Tibial artery (tissue), 4 donors: ENCODE measurements at regions not wholly inside any gene's neighbourhood (a gene's known extent, or its start where the extent isn't known, plus 50 kb on each side); places are given as distances from the start of the nearest gene placed in this dataset.

Source experiments
- DNase-seq, 2 donors: peaks; one replicate each; pipeline ENCODE4 v3.0.0-alpha.2; 2019
- H3K27ac ChIP-seq, 2 donors: fragments of 200-600 bp; sonication (generic) in 1 of 2; 1 replicate in 1 of 2; 2 replicates in 1 of 2; pipeline ENCODE4 v1.5.1; 2018 to 2019; ENCODE audit warnings: mild to moderate bottlenecking in 1 of 2
- H3K27me3 ChIP-seq, 2 donors: fragments of 200-600 bp; sonication (generic) in 1 of 2; one replicate each; pipeline versions ENCODE4 v1.5.1 to v1.6.0; 2016 to 2019
- H3K36me3 ChIP-seq, 3 donors: fragments of 200-600 bp; sonication (generic) in 2 of 3; one replicate each; pipeline ENCODE4 v1.5.1; 2016 to 2019; ENCODE audit warnings: mild to moderate bottlenecking in 2 of 3
- H3K4me1 ChIP-seq, 4 donors: fragments of 200-600 bp; sonication (generic) in 2 of 4; 1 replicate in 3 of 4; 2 replicates in 1 of 4; pipeline ENCODE4 v1.5.1; 2016 to 2019
- H3K4me3 ChIP-seq, 2 donors: fragments of 200-600 bp; sonication (generic) in 1 of 2; 1 replicate in 1 of 2; 2 replicates in 1 of 2; pipeline ENCODE4 v1.5.1; 2018 to 2019; ENCODE audit warnings: mild to moderate bottlenecking in 2 of 2
- H3K9me3 ChIP-seq, 3 donors: fragments of 200-600 bp; sonication (generic) in 1 of 3; one replicate each; pipeline ENCODE4 v1.5.1; 2016 to 2019
- intact Hi-C: fragments of 100-400 bp; cut with DNase I; formaldehyde crosslinking; loops from one replicate; pipeline ENCODE4 v1.15.0; 2023; ENCODE audit warnings: low total_unique reads
- TF ChIP-seq, protein P1 (sequence below), 2 experiments: fragments of 200-600 bp in 1 of 2; fragments of 450-650 bp in 1 of 2; IDR thresholded peaks; one replicate each; pipeline ENCODE4 v1.5.1; 2017 to 2019; ENCODE audit warnings: antibody characterized with exemption in 2 of 2, mild to moderate bottlenecking in 1 of 2, moderate library complexity in 1 of 2

DNA sequence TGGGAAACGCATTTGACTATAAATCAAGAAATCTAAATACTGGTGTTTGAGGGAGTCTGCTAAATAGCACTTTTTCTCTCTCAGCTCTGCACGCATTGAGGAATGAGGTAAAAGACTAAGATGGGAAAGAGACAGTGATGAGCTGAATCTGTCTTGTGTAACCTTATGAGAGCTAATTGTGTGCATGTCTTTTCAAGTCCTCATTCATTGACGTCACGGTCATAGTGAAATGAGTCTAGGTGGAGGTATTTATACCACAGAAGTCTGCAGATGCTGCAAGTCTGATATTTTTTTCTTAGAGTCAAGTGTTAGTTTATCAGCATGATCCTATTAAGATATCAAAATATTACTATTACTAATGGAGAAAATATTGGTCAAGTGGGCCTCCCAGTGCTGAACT is 361.5 kb upstream of the HS3ST1 start:
- no peaks in the 10 kb centered on the region for H3K36me3 ChIP-seq
- no peaks in the 10 kb centered on the region for H3K27me3 ChIP-seq
- TF ChIP-seq, protein P1, sequence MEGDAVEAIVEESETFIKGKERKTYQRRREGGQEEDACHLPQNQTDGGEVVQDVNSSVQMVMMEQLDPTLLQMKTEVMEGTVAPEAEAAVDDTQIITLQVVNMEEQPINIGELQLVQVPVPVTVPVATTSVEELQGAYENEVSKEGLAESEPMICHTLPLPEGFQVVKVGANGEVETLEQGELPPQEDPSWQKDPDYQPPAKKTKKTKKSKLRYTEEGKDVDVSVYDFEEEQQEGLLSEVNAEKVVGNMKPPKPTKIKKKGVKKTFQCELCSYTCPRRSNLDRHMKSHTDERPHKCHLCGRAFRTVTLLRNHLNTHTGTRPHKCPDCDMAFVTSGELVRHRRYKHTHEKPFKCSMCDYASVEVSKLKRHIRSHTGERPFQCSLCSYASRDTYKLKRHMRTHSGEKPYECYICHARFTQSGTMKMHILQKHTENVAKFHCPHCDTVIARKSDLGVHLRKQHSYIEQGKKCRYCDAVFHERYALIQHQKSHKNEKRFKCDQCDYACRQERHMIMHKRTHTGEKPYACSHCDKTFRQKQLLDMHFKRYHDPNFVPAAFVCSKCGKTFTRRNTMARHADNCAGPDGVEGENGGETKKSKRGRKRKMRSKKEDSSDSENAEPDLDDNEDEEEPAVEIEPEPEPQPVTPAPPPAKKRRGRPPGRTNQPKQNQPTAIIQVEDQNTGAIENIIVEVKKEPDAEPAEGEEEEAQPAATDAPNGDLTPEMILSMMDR (IDR thresholded peaks at IDR 0.05), result no peak
- no peak for DNase-seq
- intact Hi-C loops, result no loop called here
- no peak overlapping the region for H3K4me3 ChIP-seq
- no peak overlapping the region for H3K27ac ChIP-seq
- H3K4me1 ChIP-seq, result no peaks in the 10 kb centered on the region
- H3K9me3 ChIP-seq, result no peaks in the 10 kb centered on the region

DNA sequence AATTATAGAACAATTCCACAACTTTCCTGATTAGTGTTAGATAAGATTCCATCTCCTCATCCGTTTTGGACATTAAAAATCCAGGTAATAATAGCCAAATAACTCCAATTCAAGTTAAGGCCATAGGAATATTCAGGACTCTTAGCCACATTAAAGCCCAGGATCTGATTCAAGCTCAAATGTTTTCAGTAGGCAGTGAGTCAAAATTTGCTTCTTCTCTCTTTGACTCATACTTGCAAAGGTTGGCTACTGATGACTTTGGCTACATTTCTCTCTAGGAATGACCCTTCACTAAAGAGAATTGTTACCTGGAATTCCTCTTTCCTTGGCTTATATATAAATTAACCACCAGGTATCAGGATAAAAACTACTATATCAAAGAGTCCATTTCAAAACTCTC is 354.9 kb upstream of the HS3ST1 start:
- H3K4me1 ChIP-seq, result no peaks in the 10 kb centered on the region
- no peaks in the 10 kb centered on the region for H3K9me3 ChIP-seq
- intact Hi-C loops, result no loop called here
- no peak for DNase-seq
- H3K36me3 ChIP-seq, result no peaks in the 10 kb centered on the region
- no peak overlapping the region for H3K27ac ChIP-seq
- H3K4me3 ChIP-seq, result no peak overlapping the region
- TF ChIP-seq, protein P1 (IDR thresholded peaks at IDR 0.05), result no peak
- no peaks in the 10 kb centered on the region for H3K27me3 ChIP-seq

DNA sequence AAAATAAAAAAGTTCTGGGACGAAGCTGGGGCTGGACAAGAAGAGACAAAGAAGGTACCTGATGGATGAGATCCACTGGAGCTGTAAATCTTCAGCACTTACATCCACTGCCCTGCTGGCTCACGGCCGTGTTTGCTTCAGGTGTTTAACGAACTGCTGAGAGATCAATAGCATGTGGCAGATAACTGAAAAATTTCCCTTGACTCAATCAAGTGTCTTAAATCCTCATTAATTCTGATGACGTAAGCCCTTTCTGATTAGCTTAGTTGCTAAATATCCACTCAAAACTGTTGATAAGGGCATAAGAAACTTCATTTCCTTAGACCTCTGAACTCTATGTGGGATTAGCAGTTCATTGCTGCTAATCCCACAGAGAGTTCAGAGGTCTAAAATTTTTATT is 354.2 kb upstream of the HS3ST1 start:
- TF ChIP-seq, protein P1 (IDR thresholded peaks at IDR 0.05), result no peak
- no peaks in the 10 kb centered on the region for H3K36me3 ChIP-seq
- no peaks in the 10 kb centered on the region for H3K4me1 ChIP-seq
- intact Hi-C loops, result no loop called here
- no peak for DNase-seq
- H3K9me3 ChIP-seq, result no peaks in the 10 kb centered on the region
- no peaks in the 10 kb centered on the region for H3K27me3 ChIP-seq
- no peak overlapping the region for H3K27ac ChIP-seq
- no peak overlapping the region for H3K4me3 ChIP-seq

DNA sequence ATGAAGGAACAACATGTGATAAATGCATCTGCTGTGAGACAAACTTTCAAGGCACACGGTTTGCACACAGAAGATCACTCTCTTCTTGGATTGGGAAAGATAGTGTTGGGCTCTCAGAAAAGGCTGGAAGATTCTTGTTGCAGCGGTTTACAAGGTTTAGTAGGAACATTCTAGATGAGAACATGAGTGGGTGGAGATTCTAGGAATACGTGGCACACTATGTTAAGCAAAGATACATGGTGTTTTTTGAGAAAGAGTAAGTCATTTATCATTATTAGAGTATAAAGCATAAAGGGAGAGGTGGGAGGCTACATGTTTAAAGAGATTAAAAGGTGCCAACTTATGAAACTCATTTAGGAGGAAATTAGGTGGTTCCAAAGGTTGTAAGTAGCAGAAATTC is 348.8 kb upstream of the HS3ST1 start:
- no peaks in the 10 kb centered on the region for H3K9me3 ChIP-seq

DNA sequence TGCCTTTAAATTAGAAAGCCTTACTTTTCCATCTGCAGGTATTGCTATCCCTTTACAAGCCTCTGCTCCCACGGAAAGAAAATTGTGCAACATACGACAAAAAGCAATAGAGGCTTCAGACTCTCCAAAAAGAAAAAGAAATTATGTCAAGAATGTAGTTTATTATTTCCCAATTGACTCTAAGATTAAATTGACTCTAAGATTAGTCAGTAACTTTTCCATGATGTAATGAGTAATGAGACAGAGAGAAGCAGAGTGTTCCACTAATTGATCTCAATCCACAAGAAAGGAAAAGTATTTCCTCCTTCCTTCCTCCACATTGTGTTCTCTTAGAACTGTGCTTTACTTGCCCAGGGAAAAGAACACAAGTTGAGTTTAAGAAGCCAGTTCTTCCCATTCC is 345.7 kb upstream of the HS3ST1 start:
- no peaks in the 10 kb centered on the region for H3K36me3 ChIP-seq
- no peak for DNase-seq
- H3K9me3 ChIP-seq, result no peaks in the 10 kb centered on the region
- H3K27me3 ChIP-seq, result no peaks in the 10 kb centered on the region
- TF ChIP-seq, protein P1 (IDR thresholded peaks at IDR 0.05), result no peak
- H3K4me3 ChIP-seq, result no peak overlapping the region
- intact Hi-C loops, result no loop called here
- H3K4me1 ChIP-seq, result peaks cover 0 to 19% (median 0%) of the 10 kb centered on the region in 4 donors
- H3K27ac ChIP-seq, result no peak overlapping the region

More for the DNA sequence above, 348.8 kb upstream of the HS3ST1 start:
- H3K4me3 ChIP-seq, result no peak overlapping the region
- H3K27me3 ChIP-seq, result no peaks in the 10 kb centered on the region
- peaks cover 0 to 19% (median 0%) of the 10 kb centered on the region in 4 donors for H3K4me1 ChIP-seq
- TF ChIP-seq, protein P1 (IDR thresholded peaks at IDR 0.05), result no peak
- H3K36me3 ChIP-seq, result no peaks in the 10 kb centered on the region
- no peak overlapping the region for H3K27ac ChIP-seq
- intact Hi-C loops, result no loop called here
- no peak for DNase-seq

DNA sequence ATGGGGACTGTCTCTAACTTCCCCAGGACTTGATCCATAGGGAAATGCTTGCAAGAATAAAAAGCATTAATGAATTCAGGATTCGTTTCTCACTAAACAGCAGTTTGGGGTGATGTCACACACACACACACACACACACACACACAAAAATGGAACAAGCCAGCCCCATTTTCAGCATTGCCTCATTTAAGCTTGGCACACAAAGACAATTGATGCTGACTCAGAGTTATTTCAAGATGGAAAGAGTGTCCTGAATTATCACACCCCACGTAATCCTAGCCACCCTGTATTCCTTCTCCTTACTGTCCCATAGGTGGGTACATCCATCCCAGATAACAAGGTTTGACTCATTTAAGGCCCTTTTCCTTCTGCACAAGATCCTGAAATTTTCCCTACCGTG is 345.1 kb upstream of the HS3ST1 start:
- H3K4me1 ChIP-seq, result peaks cover 0 to 19% (median 0%) of the 10 kb centered on the region in 4 donors
- H3K9me3 ChIP-seq, result no peaks in the 10 kb centered on the region
- no peak overlapping the region for H3K27ac ChIP-seq
- no peak for DNase-seq
- H3K27me3 ChIP-seq, result no peaks in the 10 kb centered on the region
- intact Hi-C loops, result no loop called here
- TF ChIP-seq, protein P1 (IDR thresholded peaks at IDR 0.05), result no peak
- H3K36me3 ChIP-seq, result no peaks in the 10 kb centered on the region
- no peak overlapping the region for H3K4me3 ChIP-seq
